ENCODE measurements at regions not wholly inside any gene's neighbourhood (a gene's known extent, or its start where the extent isn't known, plus 50 kb on each side); places are given as distances from the start of the nearest gene placed in this dataset.

DNA sequence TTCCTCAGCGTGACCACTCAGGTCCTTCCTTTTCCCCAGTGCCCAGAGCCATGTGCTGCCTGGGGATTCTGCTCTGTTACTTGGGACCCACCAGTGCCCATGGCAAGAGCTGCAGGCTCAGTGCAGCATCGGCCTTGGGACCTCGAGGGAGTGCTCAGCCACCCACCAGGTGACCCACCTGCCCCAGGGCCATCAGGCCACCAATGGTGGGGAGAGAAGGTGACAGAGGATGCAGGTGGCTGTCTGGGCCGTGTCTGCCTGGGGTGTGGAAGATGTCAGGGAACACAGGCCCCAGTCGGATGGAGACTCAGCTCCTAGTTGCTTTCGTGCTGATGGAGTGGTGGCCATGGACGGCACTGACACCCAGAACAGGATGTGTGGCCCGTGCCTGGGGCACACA, 104.7 kb upstream of the FAM20C start:
- H4K20me1 ChIP-seq (replicated peaks; ENCODE audit: insufficient read depth) = no peaks in the 10 kb centered on the region
- peaks cover 12% of the 10 kb centered on the region; the same call in 1 of the 2 replicates for H3F3A ChIP-seq (replicated peaks; ENCODE audit: low read depth)
- H3K36me3 Mint-ChIP-seq (ENCODE audit: low read depth) = peaks cover 7% of the 10 kb centered on the region; the same call in 2 of the 3 replicates
- H3K4me1 ChIP-seq (ENCODE audit: insufficient read depth) = peaks cover 14% of the 10 kb centered on the region
- ATAC-seq (no peak), DNase-seq (ENCODE audit: low spot score) (no peak)
- H2AFZ ChIP-seq = no peak overlapping the region
- H3K27ac Mint-ChIP-seq = no peak overlapping the region
- H3K9me2 ChIP-seq (ENCODE audit: insufficient read depth) = no peaks in the 10 kb centered on the region
- peaks cover 13% of the 10 kb centered on the region for H3K27me3 Mint-ChIP-seq (ENCODE audit: insufficient read depth, low read depth, poor library complexity)
- H3K79me2 ChIP-seq (replicated peaks; ENCODE audit: insufficient read depth) = peaks cover 14% of the 10 kb centered on the region; the same call in 1 of the 2 replicates
- H3K4me3 ChIP-seq = no peak overlapping the region
- no peak overlapping the region for H3K27ac ChIP-seq (ENCODE audit: low read depth)
- no peak overlapping the region for H3K4me3 Mint-ChIP-seq
- H3K9me3 Mint-ChIP-seq = no peaks in the 10 kb centered on the region; the same call in 2 of the 3 replicates
- no peaks in the 10 kb centered on the region for H3K27me3 ChIP-seq (ENCODE audit: insufficient read depth)
- TF ChIP-seq NANOG (IDR thresholded peaks at IDR 0.05; ENCODE audit: borderline replicate concordance) (no peak), ZNF114 (CRISPR knock-in tag; IDR thresholded peaks at IDR 0.05) (no peak), EZH2phosphoT487 (IDR thresholded peaks at IDR 0.05; ENCODE audit: unreplicated experiment) (no peak), POLR2AphosphoS5 (IDR thresholded peaks at IDR 0.05; ENCODE audit: low read depth) (no peak), EZH2 (IDR thresholded peaks at IDR 0.05; ENCODE audit: low read depth, unreplicated experiment) (no peak), ZNF331 (CRISPR knock-in tag; IDR thresholded peaks at IDR 0.05; ENCODE audit: low read depth) (no peak), CREB1 (CRISPR knock-in tag; IDR thresholded peaks at IDR 0.05; ENCODE audit: low read depth) (no peak), JUNB (IDR thresholded peaks at IDR 0.05; ENCODE audit: unreplicated experiment) (no peak), STAT1 (IDR thresholded peaks at IDR 0.05; ENCODE audit: unreplicated experiment) (no peak)
- TF ChIP-seq, protein P1, sequence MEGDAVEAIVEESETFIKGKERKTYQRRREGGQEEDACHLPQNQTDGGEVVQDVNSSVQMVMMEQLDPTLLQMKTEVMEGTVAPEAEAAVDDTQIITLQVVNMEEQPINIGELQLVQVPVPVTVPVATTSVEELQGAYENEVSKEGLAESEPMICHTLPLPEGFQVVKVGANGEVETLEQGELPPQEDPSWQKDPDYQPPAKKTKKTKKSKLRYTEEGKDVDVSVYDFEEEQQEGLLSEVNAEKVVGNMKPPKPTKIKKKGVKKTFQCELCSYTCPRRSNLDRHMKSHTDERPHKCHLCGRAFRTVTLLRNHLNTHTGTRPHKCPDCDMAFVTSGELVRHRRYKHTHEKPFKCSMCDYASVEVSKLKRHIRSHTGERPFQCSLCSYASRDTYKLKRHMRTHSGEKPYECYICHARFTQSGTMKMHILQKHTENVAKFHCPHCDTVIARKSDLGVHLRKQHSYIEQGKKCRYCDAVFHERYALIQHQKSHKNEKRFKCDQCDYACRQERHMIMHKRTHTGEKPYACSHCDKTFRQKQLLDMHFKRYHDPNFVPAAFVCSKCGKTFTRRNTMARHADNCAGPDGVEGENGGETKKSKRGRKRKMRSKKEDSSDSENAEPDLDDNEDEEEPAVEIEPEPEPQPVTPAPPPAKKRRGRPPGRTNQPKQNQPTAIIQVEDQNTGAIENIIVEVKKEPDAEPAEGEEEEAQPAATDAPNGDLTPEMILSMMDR (conservative IDR thresholded peaks at IDR 0.05; ENCODE audit: low read depth in 2 of 2) = no peak
- TF ChIP-seq, protein P2, sequence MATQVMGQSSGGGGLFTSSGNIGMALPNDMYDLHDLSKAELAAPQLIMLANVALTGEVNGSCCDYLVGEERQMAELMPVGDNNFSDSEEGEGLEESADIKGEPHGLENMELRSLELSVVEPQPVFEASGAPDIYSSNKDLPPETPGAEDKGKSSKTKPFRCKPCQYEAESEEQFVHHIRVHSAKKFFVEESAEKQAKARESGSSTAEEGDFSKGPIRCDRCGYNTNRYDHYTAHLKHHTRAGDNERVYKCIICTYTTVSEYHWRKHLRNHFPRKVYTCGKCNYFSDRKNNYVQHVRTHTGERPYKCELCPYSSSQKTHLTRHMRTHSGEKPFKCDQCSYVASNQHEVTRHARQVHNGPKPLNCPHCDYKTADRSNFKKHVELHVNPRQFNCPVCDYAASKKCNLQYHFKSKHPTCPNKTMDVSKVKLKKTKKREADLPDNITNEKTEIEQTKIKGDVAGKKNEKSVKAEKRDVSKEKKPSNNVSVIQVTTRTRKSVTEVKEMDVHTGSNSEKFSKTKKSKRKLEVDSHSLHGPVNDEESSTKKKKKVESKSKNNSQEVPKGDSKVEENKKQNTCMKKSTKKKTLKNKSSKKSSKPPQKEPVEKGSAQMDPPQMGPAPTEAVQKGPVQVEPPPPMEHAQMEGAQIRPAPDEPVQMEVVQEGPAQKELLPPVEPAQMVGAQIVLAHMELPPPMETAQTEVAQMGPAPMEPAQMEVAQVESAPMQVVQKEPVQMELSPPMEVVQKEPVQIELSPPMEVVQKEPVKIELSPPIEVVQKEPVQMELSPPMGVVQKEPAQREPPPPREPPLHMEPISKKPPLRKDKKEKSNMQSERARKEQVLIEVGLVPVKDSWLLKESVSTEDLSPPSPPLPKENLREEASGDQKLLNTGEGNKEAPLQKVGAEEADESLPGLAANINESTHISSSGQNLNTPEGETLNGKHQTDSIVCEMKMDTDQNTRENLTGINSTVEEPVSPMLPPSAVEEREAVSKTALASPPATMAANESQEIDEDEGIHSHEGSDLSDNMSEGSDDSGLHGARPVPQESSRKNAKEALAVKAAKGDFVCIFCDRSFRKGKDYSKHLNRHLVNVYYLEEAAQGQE (IDR thresholded peaks at IDR 0.05; ENCODE audit: unreplicated experiment) = no peak
- TF ChIP-seq, protein P3, sequence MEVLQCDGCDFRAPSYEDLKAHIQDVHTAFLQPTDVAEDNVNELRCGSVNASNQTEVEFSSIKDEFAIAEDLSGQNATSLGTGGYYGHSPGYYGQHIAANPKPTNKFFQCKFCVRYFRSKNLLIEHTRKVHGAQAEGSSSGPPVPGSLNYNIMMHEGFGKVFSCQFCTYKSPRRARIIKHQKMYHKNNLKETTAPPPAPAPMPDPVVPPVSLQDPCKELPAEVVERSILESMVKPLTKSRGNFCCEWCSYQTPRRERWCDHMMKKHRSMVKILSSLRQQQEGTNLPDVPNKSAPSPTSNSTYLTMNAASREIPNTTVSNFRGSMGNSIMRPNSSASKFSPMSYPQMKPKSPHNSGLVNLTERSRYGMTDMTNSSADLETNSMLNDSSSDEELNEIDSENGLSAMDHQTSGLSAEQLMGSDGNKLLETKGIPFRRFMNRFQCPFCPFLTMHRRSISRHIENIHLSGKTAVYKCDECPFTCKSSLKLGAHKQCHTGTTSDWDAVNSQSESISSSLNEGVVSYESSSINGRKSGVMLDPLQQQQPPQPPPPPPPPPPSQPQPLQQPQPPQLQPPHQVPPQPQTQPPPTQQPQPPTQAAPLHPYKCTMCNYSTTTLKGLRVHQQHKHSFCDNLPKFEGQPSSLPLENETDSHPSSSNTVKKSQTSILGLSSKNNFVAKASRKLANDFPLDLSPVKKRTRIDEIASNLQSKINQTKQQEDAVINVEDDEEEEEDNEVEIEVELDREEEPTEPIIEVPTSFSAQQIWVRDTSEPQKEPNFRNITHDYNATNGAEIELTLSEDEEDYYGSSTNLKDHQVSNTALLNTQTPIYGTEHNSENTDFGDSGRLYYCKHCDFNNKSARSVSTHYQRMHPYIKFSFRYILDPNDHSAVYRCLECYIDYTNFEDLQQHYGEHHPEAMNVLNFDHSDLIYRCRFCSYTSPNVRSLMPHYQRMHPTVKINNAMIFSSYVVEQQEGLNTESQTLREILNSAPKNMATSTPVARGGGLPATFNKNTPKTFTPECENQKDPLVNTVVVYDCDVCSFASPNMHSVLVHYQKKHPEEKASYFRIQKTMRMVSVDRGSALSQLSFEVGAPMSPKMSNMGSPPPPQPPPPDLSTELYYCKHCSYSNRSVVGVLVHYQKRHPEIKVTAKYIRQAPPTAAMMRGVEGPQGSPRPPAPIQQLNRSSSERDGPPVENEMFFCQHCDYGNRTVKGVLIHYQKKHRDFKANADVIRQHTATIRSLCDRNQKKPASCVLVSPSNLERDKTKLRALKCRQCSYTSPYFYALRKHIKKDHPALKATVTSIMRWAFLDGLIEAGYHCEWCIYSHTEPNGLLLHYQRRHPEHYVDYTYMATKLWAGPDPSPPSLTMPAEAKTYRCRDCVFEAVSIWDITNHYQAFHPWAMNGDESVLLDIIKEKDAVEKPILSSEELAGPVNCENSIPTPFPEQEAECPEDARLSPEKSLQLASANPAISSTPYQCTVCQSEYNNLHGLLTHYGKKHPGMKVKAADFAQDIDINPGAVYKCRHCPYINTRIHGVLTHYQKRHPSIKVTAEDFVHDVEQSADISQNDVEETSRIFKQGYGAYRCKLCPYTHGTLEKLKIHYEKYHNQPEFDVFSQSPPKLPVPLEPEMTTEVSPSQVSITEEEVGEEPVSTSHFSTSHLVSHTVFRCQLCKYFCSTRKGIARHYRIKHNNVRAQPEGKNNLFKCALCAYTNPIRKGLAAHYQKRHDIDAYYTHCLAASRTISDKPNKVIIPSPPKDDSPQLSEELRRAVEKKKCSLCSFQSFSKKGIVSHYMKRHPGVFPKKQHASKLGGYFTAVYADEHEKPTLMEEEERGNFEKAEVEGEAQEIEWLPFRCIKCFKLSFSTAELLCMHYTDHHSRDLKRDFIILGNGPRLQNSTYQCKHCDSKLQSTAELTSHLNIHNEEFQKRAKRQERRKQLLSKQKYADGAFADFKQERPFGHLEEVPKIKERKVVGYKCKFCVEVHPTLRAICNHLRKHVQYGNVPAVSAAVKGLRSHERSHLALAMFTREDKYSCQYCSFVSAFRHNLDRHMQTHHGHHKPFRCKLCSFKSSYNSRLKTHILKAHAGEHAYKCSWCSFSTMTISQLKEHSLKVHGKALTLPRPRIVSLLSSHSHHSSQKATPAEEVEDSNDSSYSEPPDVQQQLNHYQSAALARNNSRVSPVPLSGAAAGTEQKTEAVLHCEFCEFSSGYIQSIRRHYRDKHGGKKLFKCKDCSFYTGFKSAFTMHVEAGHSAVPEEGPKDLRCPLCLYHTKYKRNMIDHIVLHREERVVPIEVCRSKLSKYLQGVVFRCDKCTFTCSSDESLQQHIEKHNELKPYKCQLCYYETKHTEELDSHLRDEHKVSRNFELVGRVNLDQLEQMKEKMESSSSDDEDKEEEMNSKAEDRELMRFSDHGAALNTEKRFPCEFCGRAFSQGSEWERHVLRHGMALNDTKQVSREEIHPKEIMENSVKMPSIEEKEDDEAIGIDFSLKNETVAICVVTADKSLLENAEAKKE (CRISPR knock-in tag; IDR thresholded peaks at IDR 0.05) = no peak
- TF ChIP-seq, protein P4, sequence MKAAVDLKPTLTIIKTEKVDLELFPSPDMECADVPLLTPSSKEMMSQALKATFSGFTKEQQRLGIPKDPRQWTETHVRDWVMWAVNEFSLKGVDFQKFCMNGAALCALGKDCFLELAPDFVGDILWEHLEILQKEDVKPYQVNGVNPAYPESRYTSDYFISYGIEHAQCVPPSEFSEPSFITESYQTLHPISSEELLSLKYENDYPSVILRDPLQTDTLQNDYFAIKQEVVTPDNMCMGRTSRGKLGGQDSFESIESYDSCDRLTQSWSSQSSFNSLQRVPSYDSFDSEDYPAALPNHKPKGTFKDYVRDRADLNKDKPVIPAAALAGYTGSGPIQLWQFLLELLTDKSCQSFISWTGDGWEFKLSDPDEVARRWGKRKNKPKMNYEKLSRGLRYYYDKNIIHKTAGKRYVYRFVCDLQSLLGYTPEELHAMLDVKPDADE (IDR thresholded peaks at IDR 0.05) = no peak
- peaks cover 45% of the 10 kb centered on the region for H3K4me1 Mint-ChIP-seq
- H3K4me2 ChIP-seq = no peak overlapping the region
- H3K36me3 ChIP-seq (ENCODE audit: insufficient read depth) = no peaks in the 10 kb centered on the region

Measured in GM23338 (cell line).